ENCODE measurements at regions not wholly inside any gene's neighbourhood (a gene's known extent, or its start where the extent isn't known, plus 50 kb on each side); places are given as distances from the start of the nearest gene placed in this dataset.

DNA sequence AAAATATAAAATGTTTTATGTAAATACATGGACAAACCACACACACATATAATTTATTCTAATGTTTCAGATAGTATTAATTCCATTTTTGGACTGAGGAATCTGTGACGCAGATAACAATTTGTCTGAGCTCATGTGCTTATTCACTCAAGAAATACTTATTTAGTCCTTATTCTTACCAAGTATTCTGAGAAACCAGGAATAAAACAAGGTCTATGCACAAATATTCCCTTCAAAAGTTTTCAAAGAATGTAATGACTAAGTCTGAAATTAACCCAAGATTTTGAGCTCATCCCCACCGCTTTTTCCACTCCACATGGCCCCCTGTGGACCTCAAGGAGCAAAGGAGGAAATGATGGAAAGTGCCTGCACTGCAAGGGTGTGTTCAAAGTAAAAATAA is 1022.3 kb downstream of the EFNA5 start:
- ATAC-seq (ENCODE audit: low read depth) (no peak), DNase-seq (no peak)
- ChIA-PET POLR2A (ENCODE audit: unreplicated experiment) (no interaction called here), CTCF (interaction anchor here (1.1 kb wide), 1 partner anchor 11 kb away, joined by 3 read pairs; no protein-coding TSS in a partner anchor)
- dilution Hi-C loops (cut with HindIII; ENCODE audit: low sequenced_read_pairs, unreplicated experiment) (no loop called here), intact Hi-C loops (cut with micrococcal nuclease) (no loop called here), in situ Hi-C loops (cut with MboI; ENCODE audit: low sequenced_read_pairs) (no loop called here)
- TF ChIP-seq SMC3 (IDR thresholded peaks at IDR 0.05; ENCODE audit: low read depth, low read length) = no peak
- no peak for TF ChIP-seq BHLHE40 (IDR thresholded peaks at IDR 0.05; ENCODE audit: low read depth, low read length)
- TF ChIP-seq RAD21 (IDR thresholded peaks at IDR 0.05; ENCODE audit: low read length) = no peak
- no peak for TF ChIP-seq MXI1 (IDR thresholded peaks at IDR 0.05; ENCODE audit: borderline replicate concordance, low read depth, low read length)
- TF ChIP-seq, protein P1, sequence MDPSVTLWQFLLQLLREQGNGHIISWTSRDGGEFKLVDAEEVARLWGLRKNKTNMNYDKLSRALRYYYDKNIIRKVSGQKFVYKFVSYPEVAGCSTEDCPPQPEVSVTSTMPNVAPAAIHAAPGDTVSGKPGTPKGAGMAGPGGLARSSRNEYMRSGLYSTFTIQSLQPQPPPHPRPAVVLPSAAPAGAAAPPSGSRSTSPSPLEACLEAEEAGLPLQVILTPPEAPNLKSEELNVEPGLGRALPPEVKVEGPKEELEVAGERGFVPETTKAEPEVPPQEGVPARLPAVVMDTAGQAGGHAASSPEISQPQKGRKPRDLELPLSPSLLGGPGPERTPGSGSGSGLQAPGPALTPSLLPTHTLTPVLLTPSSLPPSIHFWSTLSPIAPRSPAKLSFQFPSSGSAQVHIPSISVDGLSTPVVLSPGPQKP (IDR thresholded peaks at IDR 0.05; ENCODE audit: borderline replicate concordance, low read depth, low read length) = no peak
- TF ChIP-seq, protein P2, sequence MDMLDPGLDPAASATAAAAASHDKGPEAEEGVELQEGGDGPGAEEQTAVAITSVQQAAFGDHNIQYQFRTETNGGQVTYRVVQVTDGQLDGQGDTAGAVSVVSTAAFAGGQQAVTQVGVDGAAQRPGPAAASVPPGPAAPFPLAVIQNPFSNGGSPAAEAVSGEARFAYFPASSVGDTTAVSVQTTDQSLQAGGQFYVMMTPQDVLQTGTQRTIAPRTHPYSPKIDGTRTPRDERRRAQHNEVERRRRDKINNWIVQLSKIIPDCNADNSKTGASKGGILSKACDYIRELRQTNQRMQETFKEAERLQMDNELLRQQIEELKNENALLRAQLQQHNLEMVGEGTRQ (IDR thresholded peaks at IDR 0.05; ENCODE audit: low read depth, low read length) = no peak
- TF ChIP-seq, protein P3, sequence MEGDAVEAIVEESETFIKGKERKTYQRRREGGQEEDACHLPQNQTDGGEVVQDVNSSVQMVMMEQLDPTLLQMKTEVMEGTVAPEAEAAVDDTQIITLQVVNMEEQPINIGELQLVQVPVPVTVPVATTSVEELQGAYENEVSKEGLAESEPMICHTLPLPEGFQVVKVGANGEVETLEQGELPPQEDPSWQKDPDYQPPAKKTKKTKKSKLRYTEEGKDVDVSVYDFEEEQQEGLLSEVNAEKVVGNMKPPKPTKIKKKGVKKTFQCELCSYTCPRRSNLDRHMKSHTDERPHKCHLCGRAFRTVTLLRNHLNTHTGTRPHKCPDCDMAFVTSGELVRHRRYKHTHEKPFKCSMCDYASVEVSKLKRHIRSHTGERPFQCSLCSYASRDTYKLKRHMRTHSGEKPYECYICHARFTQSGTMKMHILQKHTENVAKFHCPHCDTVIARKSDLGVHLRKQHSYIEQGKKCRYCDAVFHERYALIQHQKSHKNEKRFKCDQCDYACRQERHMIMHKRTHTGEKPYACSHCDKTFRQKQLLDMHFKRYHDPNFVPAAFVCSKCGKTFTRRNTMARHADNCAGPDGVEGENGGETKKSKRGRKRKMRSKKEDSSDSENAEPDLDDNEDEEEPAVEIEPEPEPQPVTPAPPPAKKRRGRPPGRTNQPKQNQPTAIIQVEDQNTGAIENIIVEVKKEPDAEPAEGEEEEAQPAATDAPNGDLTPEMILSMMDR (conservative IDR thresholded peaks at IDR 0.05; ENCODE audit: low read depth, low read length) = no peak
- TF ChIP-seq CHD1 (IDR thresholded peaks at IDR 0.05; ENCODE audit: low read depth, low read length) = no peak
- TF ChIP-seq MAFK (IDR thresholded peaks at IDR 0.05; ENCODE audit: low read depth, low read length) = no peak
- TF ChIP-seq RCOR1 (IDR thresholded peaks at IDR 0.05; ENCODE audit: insufficient replicate concordance, low read length) = no peak
- TF ChIP-seq POLR2A (IDR thresholded peaks at IDR 0.05; ENCODE audit: low read depth, low read length) = no peak
- H2BK120ac ChIP-seq (ENCODE audit: low read depth, low read length) = no peak overlapping the region
- no peaks in the 10 kb centered on the region for H3K79me1 ChIP-seq (ENCODE audit: low read depth in 1 of 2, low read length in 2 of 2)
- no peak overlapping the region for H2BK20ac ChIP-seq (ENCODE audit: low read depth, low read length)
- H3K4ac ChIP-seq (ENCODE audit: low read depth, low read length) = no peak overlapping the region
- no peak overlapping the region for H3K9ac ChIP-seq (ENCODE audit: low read depth, low read length)
- no peak overlapping the region for H2AK5ac ChIP-seq (ENCODE audit: low read depth, low read length)
- no peaks in the 10 kb centered on the region for H3K9me3 ChIP-seq (ENCODE audit: control insufficient read depth, insufficient read depth, low read length)
- BruUV-seq (replicated peaks) = no TSS peak
- H4K5ac ChIP-seq (ENCODE audit: low read depth, low read length) = no peak overlapping the region
- no peak overlapping the region for H2BK5ac ChIP-seq (ENCODE audit: low read depth, low read length, poor library complexity, severe bottlenecking)
- H2AK9ac ChIP-seq (replicated peaks; ENCODE audit: low read depth, low read length, poor library complexity) = no peak overlapping the region
- no peaks in the 10 kb centered on the region for H4K20me1 ChIP-seq (ENCODE audit: insufficient read depth, low read length)
- no peak overlapping the region for H3K18ac ChIP-seq (ENCODE audit: low read depth, low read length)
- no peak overlapping the region for H3K14ac ChIP-seq (replicated peaks; ENCODE audit: low read depth, low read length)
- no peak overlapping the region for H4K91ac ChIP-seq (ENCODE audit: insufficient read depth, low read depth, low read length)
- no peaks in the 10 kb centered on the region for H3K27me3 ChIP-seq (ENCODE audit: control insufficient read depth, insufficient read depth, low read length)
- no peaks in the 10 kb centered on the region for H3K9me1 ChIP-seq (ENCODE audit: insufficient read depth, low read length)
- H3K4me2 ChIP-seq (ENCODE audit: low read depth, low read length) = no peak overlapping the region
- no peak overlapping the region for H3K56ac ChIP-seq (ENCODE audit: extremely low read depth, insufficient read depth, low read length)
- no CpG with 5 or more reads among the region's 2 CpGs for WGBS, 2 experiments (ENCODE audit: extremely low coverage in 2 of 2, insufficient read length in 1 of 2)
- H3K23ac ChIP-seq (ENCODE audit: low read depth, low read length) = no peak overlapping the region
- H2BK15ac ChIP-seq (ENCODE audit: low read depth, low read length) = no peak overlapping the region
- no peak overlapping the region for H3K27ac ChIP-seq (ENCODE audit: insufficient read depth, low read length)
- no peak overlapping the region for H3K4me3 ChIP-seq (ENCODE audit: insufficient read depth, low read depth, low read length)
- no peak overlapping the region for H2AFZ ChIP-seq (replicated peaks; ENCODE audit: low read length, poor library complexity)
- H4K8ac ChIP-seq (ENCODE audit: low read depth in 2 of 2, low read length in 2 of 2) = no peak overlapping the region
- H3K4me1 ChIP-seq (ENCODE audit: control insufficient read depth, insufficient read depth, low read length) = no peaks in the 10 kb centered on the region
- no peaks in the 10 kb centered on the region for H3K36me3 ChIP-seq (ENCODE audit: control insufficient read depth, insufficient read depth, low read length)

Measured in IMR-90 (cell line).